Glomerular visceral epithelial cell (primary cell): ENCODE measurements at regions not wholly inside any gene's neighbourhood (a gene's known extent, or its start where the extent isn't known, plus 50 kb on each side); places are given as distances from the start of the nearest gene placed in this dataset.
"Not testable (repeated sequence)": the region's sequence is repeated elsewhere in the genome, so short reads cannot be mapped to it uniquely, and the experiment has no call there.

Experiments
- DNase-seq: peaks from one replicate; pipeline ENCODE4 v3.0.0-alpha.2; 2016; ENCODE audit errors: extremely low spot score

GRCh38 chr2:167844714-167845530 lies 402.5 kb downstream of the STK39 start:
- DNase-seq, result peak; percentile 31

- no peak for DNase-seq
These were observed 403.7 kb downstream of the STK39 start for GRCh38 chr2:167843657-167844056.

GRCh38 chr2:167843217-167843616 lies 404.2 kb downstream of the STK39 start:
- DNase-seq, result no peak

- DNase-seq, result no peak
These were observed 405.3 kb downstream of the STK39 start for GRCh38 chr2:167842047-167842446.

- not testable (repeated sequence) for DNase-seq
These were observed 412.1 kb downstream of the STK39 start for GRCh38 chr2:167835290-167835689.

GRCh38 chr2:167834707-167835106 lies 412.7 kb downstream of the STK39 start:
- DNase-seq, result no peak

GRCh38 chr2:167833294-167833693 lies 414.1 kb downstream of the STK39 start:
- no peak for DNase-seq

GRCh38 chr2:167832868-167833287 lies 414.5 kb downstream of the STK39 start:
- no peak for DNase-seq

GRCh38 chr2:167827352-167828097 lies 419.9 kb downstream of the STK39 start:
- no peak for DNase-seq

GRCh38 chr2:167826906-167827305 lies 420.5 kb downstream of the STK39 start:
- no peak for DNase-seq

- no peak for DNase-seq
These were observed 421.7 kb downstream of the STK39 start for GRCh38 chr2:167825664-167826063.

GRCh38 chr2:167822690-167823465 lies 424.5 kb downstream of the STK39 start:
- DNase-seq, result no peak

GRCh38 chr2:167820488-167820887 lies 426.9 kb downstream of the STK39 start:
- DNase-seq, result no peak

GRCh38 chr2:167818521-167818920 lies 428.9 kb downstream of the STK39 start:
- DNase-seq, result no peak

GRCh38 chr2:167817908-167818307 lies 429.5 kb downstream of the STK39 start:
- DNase-seq, result no peak

GRCh38 chr2:167817422-167817821 lies 430.0 kb downstream of the STK39 start:
- DNase-seq, result no peak

- no peak for DNase-seq
These were observed 430.5 kb downstream of the STK39 start for GRCh38 chr2:167816874-167817290.

- DNase-seq, result no peak
These were observed 432.3 kb downstream of the STK39 start for GRCh38 chr2:167814881-167815718.

GRCh38 chr2:167814482-167814880 lies 432.9 kb downstream of the STK39 start:
- not testable (repeated sequence) for DNase-seq

GRCh38 chr2:167809799-167810198 lies 437.6 kb downstream of the STK39 start:
- DNase-seq, result not testable (repeated sequence)

GRCh38 chr2:167803449-167803988 lies 443.9 kb downstream of the STK39 start:
- no peak for DNase-seq
